Activated CD4-positive, alpha-beta T cell treated with anti-CD3 and anti-CD28 coated beads, Interleukin-2, amount 10 ng/mL, durations not matched to agents 7 days and 5 days (primary cell): ENCODE measurements at regions not wholly inside any gene's neighbourhood (a gene's known extent, or its start where the extent isn't known, plus 50 kb on each side); places are given as distances from the start of the nearest gene placed in this dataset.
"Not testable (repeated sequence)": the region's sequence is repeated elsewhere in the genome, so short reads cannot be mapped to it uniquely, and the experiment has no call there.

Experiments
- CTCF ChIA-PET: fragments of 350-600 bp; sonication (Branson Sonifier 250); formaldehyde crosslinking; loops from one replicate; lab custom pipeline; 2021; ENCODE audit warnings: antibody characterized with exemption; lab: Charles Lee
- POLR2A ChIA-PET: fragments of 350-600 bp; sonication (Branson Sonifier 250); formaldehyde crosslinking; loops from one replicate; lab custom pipeline; 2021; ENCODE audit warnings: antibody characterized with exemption; lab: Charles Lee
- DNase-seq: peaks from one replicate; pipeline ENCODE4 v3.0.0-alpha.2; 2020
- H3K27ac Mint-ChIP-seq: one replicate; pipeline ENCODE4 v1.8.0; 2021; ENCODE audit warnings: mild to moderate bottlenecking, moderate library complexity, mixed read lengths
- H3K27me3 Mint-ChIP-seq: one replicate; pipeline ENCODE4 v1.8.0; 2021; ENCODE audit warnings: mixed read lengths
- H3K36me3 Mint-ChIP-seq: one replicate; pipeline ENCODE4 v1.8.0; 2021; ENCODE audit warnings: low read depth, mixed read lengths
- H3K4me1 Mint-ChIP-seq: one replicate; pipeline ENCODE4 v1.8.0; 2021; ENCODE audit warnings: mixed read lengths
- H3K4me3 Mint-ChIP-seq: one replicate; pipeline ENCODE4 v1.8.0; 2021; ENCODE audit warnings: mild to moderate bottlenecking, moderate library complexity, mixed read lengths
- H3K9me3 Mint-ChIP-seq: one replicate; pipeline ENCODE4 v1.8.0; 2021; ENCODE audit warnings: mixed read lengths

DNA sequence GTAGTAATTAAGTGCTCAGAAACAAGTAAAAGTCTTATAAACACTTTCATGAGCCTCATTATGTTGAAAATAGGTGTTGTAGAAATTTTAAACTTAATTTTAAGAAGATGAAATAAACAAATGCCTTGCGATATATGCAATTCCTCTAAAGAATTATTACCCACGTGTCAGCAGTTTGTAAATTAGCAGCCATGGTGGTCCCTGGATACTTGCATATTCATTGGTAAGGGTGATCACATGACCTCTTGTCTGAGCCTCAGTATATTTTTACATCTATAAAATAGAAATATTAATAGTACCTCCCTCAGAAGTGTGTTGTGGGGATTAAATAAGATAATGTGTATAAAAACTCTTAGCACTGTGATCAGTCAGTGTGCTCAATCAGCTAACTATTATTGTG, 141.5 kb upstream of the SVIL start:
- Mint-ChIP-seq H3K4me1 (peaks cover 7% of the 10 kb centered on the region), H3K27me3 (peaks cover 1% of the 10 kb centered on the region), H3K9me3 (no peaks in the 10 kb centered on the region), H3K27ac (no peak overlapping the region), H3K4me3 (no peak overlapping the region), H3K36me3 (no peaks in the 10 kb centered on the region)
- CTCF ChIA-PET: interaction anchor here (0.5 to 1.5 kb wide), 2 partner anchors 14 to 63 kb away, joined by 5 read pairs; no protein-coding TSS in a partner anchor
- no peak for DNase-seq
- POLR2A ChIA-PET: no interaction called here

GRCh38 chr10:29774475-29774874, 139.7 kb upstream of the SVIL start:
- no peak for DNase-seq
- H3K4me1 Mint-ChIP-seq: peaks cover 7% of the 10 kb centered on the region
- ChIA-PET POLR2A (no interaction called here), CTCF (no interaction called here)
- no peaks in the 10 kb centered on the region for H3K9me3 Mint-ChIP-seq
- no peaks in the 10 kb centered on the region for H3K36me3 Mint-ChIP-seq
- H3K27me3 Mint-ChIP-seq: peaks cover 7% of the 10 kb centered on the region
- no peak overlapping the region for H3K4me3 Mint-ChIP-seq
- no peak overlapping the region for H3K27ac Mint-ChIP-seq

GRCh38 chr10:29773675-29774091, 138.9 kb upstream of the SVIL start:
- POLR2A ChIA-PET: no interaction called here
- Mint-ChIP-seq H3K27me3 (peaks cover 7% of the 10 kb centered on the region), H3K4me3 (no peak overlapping the region), H3K4me1 (peaks cover 7% of the 10 kb centered on the region), H3K27ac (no peak overlapping the region), H3K36me3 (no peaks in the 10 kb centered on the region), H3K9me3 (no peaks in the 10 kb centered on the region)
- no peak for DNase-seq
- CTCF ChIA-PET: no interaction called here

- peaks cover 7% of the 10 kb centered on the region for H3K4me1 Mint-ChIP-seq
- no peak overlapping the region for H3K27ac Mint-ChIP-seq
- H3K9me3 Mint-ChIP-seq: no peaks in the 10 kb centered on the region
- H3K4me3 Mint-ChIP-seq: no peak overlapping the region
- CTCF ChIA-PET: no interaction called here
- DNase-seq: no peak
- POLR2A ChIA-PET: no interaction called here
- no peaks in the 10 kb centered on the region for H3K36me3 Mint-ChIP-seq
- H3K27me3 Mint-ChIP-seq: peaks cover 7% of the 10 kb centered on the region
Measured at GRCh38 chr10:29772403-29772802, 137.6 kb upstream of the SVIL start.

- Mint-ChIP-seq H3K27me3 (peaks cover 10% of the 10 kb centered on the region), H3K36me3 (no peaks in the 10 kb centered on the region), H3K9me3 (no peaks in the 10 kb centered on the region), H3K27ac (no peak overlapping the region), H3K4me3 (no peak overlapping the region), H3K4me1 (peaks cover 7% of the 10 kb centered on the region)
- CTCF ChIA-PET: no interaction called here
- no peak for DNase-seq
- POLR2A ChIA-PET: no interaction called here
Measured at GRCh38 chr10:29771376-29771775, 136.6 kb upstream of the SVIL start.

GRCh38 chr10:29769277-29769676, 134.5 kb upstream of the SVIL start:
- H3K36me3 Mint-ChIP-seq, H3K9me3 Mint-ChIP-seq, H3K4me1 Mint-ChIP-seq, DNase-seq, POLR2A ChIA-PET, CTCF ChIA-PET, H3K4me3 Mint-ChIP-seq, H3K27me3 Mint-ChIP-seq, H3K27ac Mint-ChIP-seq: not testable (repeated sequence)

DNA sequence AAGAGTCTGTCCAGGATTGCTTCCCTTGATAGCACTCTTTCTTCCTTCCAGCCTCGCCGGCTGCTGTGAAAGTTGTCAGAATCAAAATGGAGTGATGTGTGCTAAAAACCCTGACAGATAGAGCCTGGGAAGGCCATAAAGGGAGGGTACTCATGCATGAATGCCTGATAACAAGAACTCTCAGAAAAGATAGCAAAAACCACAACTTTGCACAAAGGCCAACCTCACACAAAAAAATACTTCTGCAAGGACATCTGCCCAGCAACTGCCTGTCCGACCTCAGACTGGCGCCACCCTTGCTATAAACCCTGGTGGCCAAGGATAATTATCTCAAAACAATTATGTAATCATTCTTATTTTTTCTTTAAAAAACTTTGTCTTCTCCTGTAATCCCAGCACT, 133.2 kb upstream of the SVIL start:
- peaks cover 7% of the 10 kb centered on the region for H3K4me1 Mint-ChIP-seq
- POLR2A ChIA-PET: no interaction called here

DNA sequence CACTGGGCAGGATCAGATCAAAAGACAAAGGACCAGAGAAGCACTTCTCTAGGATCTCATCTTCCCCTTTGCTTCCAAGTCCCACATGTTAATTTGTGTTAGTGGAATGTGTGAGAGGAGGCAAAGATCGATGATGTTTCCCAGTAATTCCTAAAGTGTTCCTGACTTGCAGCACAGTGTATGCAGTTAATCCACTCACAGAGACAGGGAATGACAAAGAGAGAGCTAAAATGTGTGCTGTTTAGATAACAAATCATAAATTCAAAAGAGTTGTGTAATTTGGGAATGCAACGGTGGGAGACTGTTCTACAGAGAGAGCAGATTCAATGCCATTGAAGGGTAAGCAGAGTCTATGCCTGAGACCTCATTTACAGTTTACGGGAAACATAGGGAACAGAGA, 132.0 kb upstream of the SVIL start:
- H3K9me3 Mint-ChIP-seq: no peaks in the 10 kb centered on the region

More for the DNA sequence above, 133.2 kb upstream of the SVIL start:
- H3K9me3 Mint-ChIP-seq: no peaks in the 10 kb centered on the region
- no peak overlapping the region for H3K27ac Mint-ChIP-seq
- H3K36me3 Mint-ChIP-seq: no peaks in the 10 kb centered on the region
- H3K27me3 Mint-ChIP-seq: peaks cover 10% of the 10 kb centered on the region
- H3K4me3 Mint-ChIP-seq: no peak overlapping the region
- no peak for DNase-seq
- CTCF ChIA-PET: no interaction called here

GRCh38 chr10:29765330-29765729, 130.6 kb upstream of the SVIL start:
- POLR2A ChIA-PET: no interaction called here
- no peak overlapping the region for H3K4me3 Mint-ChIP-seq
- H3K27me3 Mint-ChIP-seq: peaks cover 7% of the 10 kb centered on the region
- H3K36me3 Mint-ChIP-seq: no peaks in the 10 kb centered on the region
- CTCF ChIA-PET: interaction anchor here (0.6 kb wide), 1 partner anchor 139 kb away, joined by 3 read pairs; no protein-coding TSS in a partner anchor
- no peaks in the 10 kb centered on the region for H3K4me1 Mint-ChIP-seq
- no peak overlapping the region for H3K27ac Mint-ChIP-seq
- no peaks in the 10 kb centered on the region for H3K9me3 Mint-ChIP-seq
- no peak for DNase-seq

More for the DNA sequence above, 132.0 kb upstream of the SVIL start:
- H3K27ac Mint-ChIP-seq: no peak overlapping the region
- H3K27me3 Mint-ChIP-seq: peaks cover 10% of the 10 kb centered on the region
- no peaks in the 10 kb centered on the region for H3K36me3 Mint-ChIP-seq
- no peak overlapping the region for H3K4me3 Mint-ChIP-seq
- ChIA-PET CTCF (no interaction called here), POLR2A (no interaction called here)
- no peaks in the 10 kb centered on the region for H3K4me1 Mint-ChIP-seq
- no peak for DNase-seq

GRCh38 chr10:29763396-29763795, 128.6 kb upstream of the SVIL start:
- POLR2A ChIA-PET: no interaction called here
- peaks cover 3% of the 10 kb centered on the region for H3K27me3 Mint-ChIP-seq
- no peak overlapping the region for H3K4me3 Mint-ChIP-seq
- H3K4me1 Mint-ChIP-seq: no peaks in the 10 kb centered on the region
- H3K9me3 Mint-ChIP-seq: no peaks in the 10 kb centered on the region
- H3K27ac Mint-ChIP-seq: no peak overlapping the region
- CTCF ChIA-PET: interaction anchor here (1.5 to 2.0 kb wide), 2 partner anchors 11 to 14 kb away, joined by 5 read pairs; no protein-coding TSS in a partner anchor
- no peaks in the 10 kb centered on the region for H3K36me3 Mint-ChIP-seq
- DNase-seq: no peak

GRCh38 chr10:29761916-29762315, 127.1 kb upstream of the SVIL start:
- no peak for DNase-seq
- POLR2A ChIA-PET: no interaction called here
- Mint-ChIP-seq H3K36me3 (no peaks in the 10 kb centered on the region), H3K27ac (no peak overlapping the region), H3K4me1 (no peaks in the 10 kb centered on the region), H3K27me3 (peaks cover 2% of the 10 kb centered on the region), H3K4me3 (no peak overlapping the region), H3K9me3 (no peaks in the 10 kb centered on the region)
- CTCF ChIA-PET: interaction anchor here (1.5 kb wide), 1 partner anchor 15 kb away, joined by 5 read pairs; no protein-coding TSS in a partner anchor

DNA sequence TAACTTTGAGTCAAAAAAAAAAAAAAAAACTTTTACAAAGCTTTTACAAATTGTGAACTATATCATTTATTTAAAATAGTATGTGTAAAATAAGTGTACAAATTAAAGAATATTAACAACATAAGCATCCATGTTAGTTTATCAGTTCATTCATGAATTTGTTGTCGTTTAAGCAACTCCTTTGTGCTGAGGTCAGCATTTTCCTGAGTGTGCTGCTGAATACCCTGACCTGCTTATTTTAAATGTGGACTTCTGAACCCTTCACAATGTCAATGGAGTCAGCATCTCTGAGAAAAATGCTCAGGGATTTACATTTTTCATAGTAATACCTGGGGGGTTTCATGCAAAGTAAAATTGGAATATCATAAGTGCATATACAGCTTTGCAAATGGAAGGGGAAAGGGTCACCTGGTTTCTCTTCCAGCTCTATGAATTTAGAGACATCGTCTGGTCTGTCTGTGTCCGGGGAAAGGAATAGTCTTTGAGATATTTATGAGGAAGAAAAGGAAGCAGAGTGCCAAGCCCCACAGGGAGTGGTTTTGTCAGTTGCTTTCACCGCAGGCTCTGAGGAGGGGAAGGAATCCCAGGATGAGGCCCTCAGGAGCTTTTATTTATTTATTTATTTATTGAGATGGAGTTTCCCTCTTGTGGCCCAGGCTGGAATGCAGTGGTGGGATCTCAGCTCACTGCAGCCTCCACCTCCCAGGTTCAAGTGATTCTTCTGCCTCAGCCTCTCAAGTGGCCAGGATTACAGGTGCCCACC, 125.5 kb upstream of the SVIL start:
- H3K4me1 Mint-ChIP-seq: no peaks in the 10 kb centered on the region
- H3K9me3 Mint-ChIP-seq: no peaks in the 10 kb centered on the region
- no peak for DNase-seq
- H3K27ac Mint-ChIP-seq: no peak overlapping the region
- no peaks in the 10 kb centered on the region for H3K27me3 Mint-ChIP-seq
- ChIA-PET CTCF (no interaction called here), POLR2A (no interaction called here)
- H3K36me3 Mint-ChIP-seq: no peaks in the 10 kb centered on the region
- no peak overlapping the region for H3K4me3 Mint-ChIP-seq

DNA sequence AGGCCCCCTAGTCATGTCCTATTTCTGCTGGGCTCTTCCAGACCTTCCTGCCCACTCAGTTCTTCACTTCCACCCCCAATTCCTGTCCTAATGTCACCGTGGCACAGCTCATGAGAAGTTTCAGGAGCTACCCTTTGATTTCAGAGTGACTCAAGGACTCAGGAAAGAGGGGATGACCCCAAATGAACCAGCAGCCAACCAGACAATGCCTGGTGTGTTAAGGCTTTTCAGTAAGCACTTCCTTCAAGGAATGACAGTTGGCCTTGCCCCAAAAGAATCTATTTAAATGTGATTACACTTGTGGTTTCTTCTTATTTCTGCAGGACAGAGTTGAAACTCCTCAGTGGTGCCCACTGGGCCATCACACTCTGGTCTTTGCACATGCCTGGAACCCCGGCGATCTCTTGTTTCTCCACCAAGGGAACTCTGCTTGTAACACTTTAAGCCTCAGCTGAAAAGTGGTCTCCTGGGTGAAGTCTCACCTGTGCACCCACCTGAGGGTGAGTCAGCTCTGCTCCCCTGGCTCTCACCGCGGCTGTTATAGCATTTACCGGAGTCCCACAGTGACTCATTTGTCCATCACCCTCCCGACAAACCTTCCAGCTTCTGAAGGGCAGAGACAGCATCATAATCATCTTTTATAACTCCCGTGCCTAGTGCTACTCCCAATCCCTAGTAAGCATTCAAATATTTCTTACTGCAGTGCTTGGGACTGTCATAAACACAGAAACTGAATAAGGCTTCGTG, 123.0 kb upstream of the SVIL start:
- no peaks in the 10 kb centered on the region for H3K9me3 Mint-ChIP-seq
- no peak overlapping the region for H3K4me3 Mint-ChIP-seq
- H3K36me3 Mint-ChIP-seq: no peaks in the 10 kb centered on the region
- no peak for DNase-seq
- ChIA-PET CTCF (no interaction called here), POLR2A (no interaction called here)
- no peaks in the 10 kb centered on the region for H3K4me1 Mint-ChIP-seq
- H3K27me3 Mint-ChIP-seq: peaks cover 4% of the 10 kb centered on the region
- no peak overlapping the region for H3K27ac Mint-ChIP-seq
